H1 (cell line): ENCODE measurements at regions not wholly inside any gene's neighbourhood (a gene's known extent, or its start where the extent isn't known, plus 50 kb on each side); places are given as distances from the start of the nearest gene placed in this dataset.

Experiments
- CTCF ChIA-PET: fragments of 300-600 bp; sonication (Branson Sonifier 250); formaldehyde crosslinking; loops from one replicate; lab custom pipeline; 2021; ENCODE audit not compliant: partially characterized antibody; lab: Charles Lee
- POLR2A ChIA-PET: fragments of 300-600 bp; sonication (Branson Sonifier 250); formaldehyde crosslinking; loops from one replicate; lab custom pipeline; 2021; ENCODE audit warnings: inconsistent platforms; ENCODE audit not compliant: partially characterized antibody; lab: Charles Lee
- DNase-seq, 2 experiments: peaks; one replicate each; pipeline versions ENCODE4 v3.0.0 to v3.0.0-alpha.2; 2010 to 2022; ENCODE audit warnings: low spot score in 2 of 2, low read depth in 1 of 2, mixed read lengths in 1 of 2
- FAIRE-seq: peaks from 2 replicates; lab custom pipeline; 2011; peaks lifted over from hg19 to GRCh38; lab: Jason Lieb, UNC
- H2AFZ ChIP-seq: 2 replicates; pipeline ENCODE4 v1.8.1; 2012; ENCODE audit warnings: low read length, inconsistent platforms
- H2AK5ac ChIP-seq: 2 replicates; pipeline ENCODE4 v1.6.1; 2013; ENCODE audit warnings: low read depth, low read length
- H2BK120ac ChIP-seq: replicated peaks from 2 replicates; pipeline ENCODE3; 2013; ENCODE audit warnings: low read depth, low read length, inconsistent platforms
- H2BK12ac ChIP-seq: 2 replicates; pipeline ENCODE4 v1.6.1; 2013; ENCODE audit warnings: low read depth, low read length
- H2BK15ac ChIP-seq: 2 replicates; pipeline ENCODE4 v1.6.1; 2013; ENCODE audit warnings: low read length
- H2BK20ac ChIP-seq: 2 replicates; pipeline ENCODE4 v1.6.1; 2013; ENCODE audit warnings: low read length
- H2BK5ac ChIP-seq: 2 replicates; pipeline ENCODE4 v1.6.1; 2013; ENCODE audit warnings: low read depth, low read length
- H3K14ac ChIP-seq: 2 replicates; pipeline ENCODE4 v1.6.1; 2013; ENCODE audit warnings: inconsistent platforms; ENCODE audit not compliant: insufficient read length
- H3K18ac ChIP-seq: 2 replicates; pipeline ENCODE4 v1.6.1; 2013; ENCODE audit warnings: low read length; ENCODE audit errors: extremely low read depth
- H3K23ac ChIP-seq: 2 replicates; pipeline ENCODE4 v1.6.1; 2013; ENCODE audit warnings: inconsistent platforms; ENCODE audit not compliant: insufficient read length
- H3K23me2 ChIP-seq: 2 replicates; pipeline ENCODE4 v1.6.1; 2013; ENCODE audit warnings: low read depth, low read length
- H3K27ac ChIP-seq: 2 replicates; pipeline ENCODE4 v1.6.1; 2011; ENCODE audit warnings: low read depth, low read length, inconsistent platforms
- H3K27me3 ChIP-seq, 4 experiments: replicated peaks in 1 of 4; 1 replicate in 1 of 4; 2 replicates in 3 of 4; pipeline versions ENCODE4 v1.6.1 to v1.8.1; 2011 to 2013; ENCODE audit warnings: low read length in 3 of 4, mild to moderate bottlenecking in 3 of 4, inconsistent platforms in 2 of 4, mixed read lengths in 2 of 4, moderate library complexity in 1 of 4; ENCODE audit not compliant: control insufficient read depth in 3 of 4, insufficient read depth in 3 of 4; ENCODE audit errors: extremely low read depth in 1 of 4
- H3K36me3 ChIP-seq, 4 experiments: 2 replicates each; pipeline versions ENCODE4 v1.6.1 to v1.8.1; 2011 to 2013; ENCODE audit warnings: mild to moderate bottlenecking in 4 of 4, low read length in 3 of 4, moderate library complexity in 2 of 4, control low read depth in 1 of 4, inconsistent platforms in 1 of 4; ENCODE audit not compliant: insufficient read depth in 4 of 4, control insufficient read depth in 2 of 4
- H3K4ac ChIP-seq: replicated peaks from 2 replicates; pipeline ENCODE3; 2013; ENCODE audit warnings: low read length, low read depth, mixed read lengths, inconsistent platforms; ENCODE audit not compliant: insufficient read length
- H3K4me1 ChIP-seq, 4 experiments: replicated peaks in 1 of 4; 1 replicate in 1 of 4; 2 replicates in 3 of 4; pipeline versions ENCODE4 v1.6.1 to v1.8.1; 2011 to 2013; ENCODE audit warnings: low read length in 3 of 4, inconsistent platforms in 2 of 4, mixed read lengths in 1 of 4; ENCODE audit not compliant: insufficient read depth in 4 of 4, control insufficient read depth in 3 of 4
- H3K4me2 ChIP-seq, 2 experiments: 2 replicates each; pipeline versions ENCODE4 v1.6.1 to v1.8.1; 2011 to 2013; ENCODE audit warnings: low read depth in 2 of 2, low read length in 2 of 2, control low read depth in 1 of 2, inconsistent platforms in 1 of 2, mild to moderate bottlenecking in 1 of 2; ENCODE audit not compliant: insufficient read depth in 1 of 2
- H3K4me3 ChIP-seq, 4 experiments: fragments of 200-600, 300-600 bp in 1 of 4; sonication (generic), shearing (Covaris generic), sonication (Bioruptor Twin) in 1 of 4; 2 replicates each; pipeline versions ENCODE4 v1.5.1 to v1.8.1; 2011 to 2016; ENCODE audit warnings: low read length in 4 of 4, low read depth in 3 of 4, control low read depth in 2 of 4, inconsistent platforms in 2 of 4, mild to moderate bottlenecking in 2 of 4, mixed read lengths in 1 of 4, moderate library complexity in 1 of 4; ENCODE audit not compliant: insufficient read depth in 2 of 4; ENCODE audit errors: extremely low read depth in 1 of 4
- H3K56ac ChIP-seq: replicated peaks from 2 replicates; pipeline ENCODE3; 2013; ENCODE audit warnings: low read depth, mild to moderate bottlenecking, mixed read lengths, low read length, inconsistent platforms; ENCODE audit not compliant: insufficient read length
- H3K79me1 ChIP-seq: 2 replicates; pipeline ENCODE4 v1.6.1; 2013; ENCODE audit warnings: low read depth, low read length, control low read depth
- H3K79me2 ChIP-seq, 2 experiments: 2 replicates each; pipeline versions ENCODE4 v1.6.1 to v1.8.1; 2012 to 2013; ENCODE audit warnings: low read length in 2 of 2, mild to moderate bottlenecking in 2 of 2, inconsistent platforms in 1 of 2; ENCODE audit not compliant: insufficient read depth in 2 of 2, control insufficient read depth in 1 of 2
- H3K9ac ChIP-seq, 4 experiments: replicated peaks in 1 of 4; 1 replicate in 1 of 4; 2 replicates in 3 of 4; pipeline versions ENCODE4 v1.6.1 to v1.8.1; 2011 to 2013; ENCODE audit warnings: low read depth in 3 of 4, low read length in 3 of 4, control low read depth in 2 of 4, mild to moderate bottlenecking in 2 of 4, moderate library complexity in 2 of 4, inconsistent platforms in 1 of 4; ENCODE audit errors: extremely low read depth in 1 of 4
- H3K9me3 ChIP-seq, 2 experiments: 2 replicates each; pipeline versions ENCODE4 v1.6.1 to v1.8.1; 2012 to 2013; ENCODE audit warnings: mild to moderate bottlenecking in 2 of 2, moderate library complexity in 2 of 2, control low read depth in 1 of 2, inconsistent platforms in 1 of 2, low read depth in 1 of 2, low read length in 1 of 2, mixed read lengths in 1 of 2; ENCODE audit not compliant: insufficient read depth in 2 of 2
- H4K20me1 ChIP-seq, 2 experiments: replicated peaks in 1 of 2; 2 replicates each; pipeline versions ENCODE3 to v1.8.1; 2011 to 2013; ENCODE audit warnings: inconsistent platforms in 2 of 2, low read length in 2 of 2, mild to moderate bottlenecking in 1 of 2; ENCODE audit not compliant: insufficient read depth in 2 of 2, control insufficient read depth in 1 of 2
- H4K5ac ChIP-seq: 2 replicates; pipeline ENCODE4 v1.6.1; 2013; ENCODE audit warnings: low read length, low read depth, mixed read lengths, inconsistent platforms; ENCODE audit not compliant: insufficient read length
- H4K8ac ChIP-seq: 2 replicates; pipeline ENCODE4 v1.8.0; 2013; ENCODE audit warnings: mild to moderate bottlenecking, moderate library complexity, low read length, inconsistent platforms; ENCODE audit not compliant: insufficient read depth; ENCODE audit errors: extremely low read depth
- H4K91ac ChIP-seq: replicated peaks from 2 replicates; pipeline ENCODE3; 2013; ENCODE audit warnings: low read length, mixed read lengths, inconsistent platforms; ENCODE audit not compliant: insufficient read length
- BCL11A ChIP-seq, 2 experiments: IDR thresholded peaks; one replicate each; pipeline ENCODE4 v1.6.1; 2011; ENCODE audit warnings: low read depth in 2 of 2, low read length in 2 of 2, mild to moderate bottlenecking in 2 of 2
- WGBS, 2 experiments: shearing (Covaris generic) in 1 of 2; methylation state at CpG; one replicate each; pipeline versions ENCODE4 v1.1.6 to v1.1.7; 2013 to 2015; ENCODE audit warnings: low lambda C conversion rate in 2 of 2, mixed read lengths in 2 of 2, inconsistent platforms in 1 of 2, low coverage in 1 of 2, missing lambda C conversion rate in 1 of 2; ENCODE audit not compliant: insufficient replicate concordance in 2 of 2, insufficient coverage in 1 of 2, insufficient read length in 1 of 2; ENCODE audit errors: extremely low coverage in 1 of 2, missing lambda C conversion rate in 1 of 2; 5-methylcytosine and 5-hydroxymethylcytosine counted together

DNA sequence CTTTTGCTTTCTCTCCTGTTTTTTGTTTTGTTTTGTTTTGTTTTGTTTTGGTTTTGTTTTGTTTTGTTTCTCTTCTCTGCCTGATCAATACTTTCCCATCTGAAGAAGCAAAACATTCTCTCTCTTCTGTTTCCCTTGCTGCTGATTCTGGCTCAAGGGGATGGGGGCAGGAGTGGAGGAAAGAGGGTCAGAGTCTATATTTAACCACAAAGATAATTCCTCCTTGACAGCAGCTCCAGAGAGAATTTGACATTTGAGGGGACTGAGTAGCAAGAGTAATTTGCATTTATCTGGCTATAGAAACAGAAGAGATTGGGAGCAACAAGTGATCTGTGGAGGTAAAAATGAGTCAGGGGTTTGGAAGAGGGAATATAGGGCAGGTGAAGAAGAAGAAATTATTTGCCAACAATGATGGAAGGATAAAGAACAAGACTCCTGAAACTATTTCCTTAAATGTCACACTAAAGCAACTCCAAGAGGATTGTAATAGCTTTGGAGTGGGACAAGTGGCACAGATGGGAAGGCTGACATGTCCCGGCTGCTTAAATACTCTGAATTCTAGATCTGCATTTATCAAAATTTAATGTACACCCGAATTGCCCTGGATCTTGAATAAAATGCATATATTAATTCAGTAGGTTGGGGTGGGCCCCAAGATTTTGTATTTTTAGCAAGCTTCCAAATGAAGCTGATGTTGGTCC, 349.3 kb upstream of the PLXNA2 start:
- no peak overlapping the region for H2BK5ac ChIP-seq
- no peak overlapping the region for H3K18ac ChIP-seq
- H3K79me2 ChIP-seq: no peaks in the 10 kb centered on the region
- H2BK15ac ChIP-seq: no peak overlapping the region
- H3K27ac ChIP-seq: no peak overlapping the region
- no peak overlapping the region for H4K8ac ChIP-seq
- no peak for TF ChIP-seq BCL11A (IDR thresholded peaks at IDR 0.05; ENCODE audit: low read depth in 2 of 2, low read length in 2 of 2)
- no peak overlapping the region for H3K9ac ChIP-seq
- no peak overlapping the region for H3K14ac ChIP-seq
- DNase-seq (no peak), FAIRE-seq (no peak)
- no peak overlapping the region for H2AFZ ChIP-seq
- H3K27me3 ChIP-seq: no peaks in the 10 kb centered on the region
- H3K79me1 ChIP-seq: no peaks in the 10 kb centered on the region
- no peak overlapping the region for H3K23ac ChIP-seq
- H3K36me3 ChIP-seq: no peaks in the 10 kb centered on the region
- H3K9me3 ChIP-seq: no peaks in the 10 kb centered on the region
- no peak overlapping the region for H2BK120ac ChIP-seq
- H4K20me1 ChIP-seq: no peaks in the 10 kb centered on the region
- POLR2A ChIA-PET: no interaction called here
- CTCF ChIA-PET: interaction anchor here (1.0 kb wide), 1 partner anchor 342 kb away, joined by 3 read pairs; no protein-coding TSS in a partner anchor
- no peak overlapping the region for H2BK20ac ChIP-seq
- no peak overlapping the region for H3K56ac ChIP-seq
- H3K4me1 ChIP-seq: 0 out of 7 replicates have a peak, but pooled peaks cover 0 to 2% (median 0%) of the 10 kb centered on the region in 4 experiments
- no peak overlapping the region for H2BK12ac ChIP-seq
- H4K5ac ChIP-seq: no peak overlapping the region
- no peaks in the 10 kb centered on the region for H3K23me2 ChIP-seq
- 94% methylated on average over 2 of the region's 2 CpGs; no CpG with 5 or more reads in 1 of the 2 experiments for WGBS, 2 experiments
- no peak overlapping the region for H3K4me3 ChIP-seq
- H3K4me2 ChIP-seq: no peak overlapping the region
- no peak overlapping the region for H3K4ac ChIP-seq
- no peak overlapping the region for H2AK5ac ChIP-seq
- H4K91ac ChIP-seq: no peak overlapping the region
